ENCODE measurements at regions not wholly inside any gene's neighbourhood (a gene's known extent, or its start where the extent isn't known, plus 50 kb on each side); places are given as distances from the start of the nearest gene placed in this dataset.

GRCh38 chr17:55988861-55989260 is 164.4 kb upstream of the ANKFN1 start:
- TF ChIP-seq POLR2AphosphoS5 (IDR thresholded peaks at IDR 0.05) (no peak), CTCF (IDR thresholded peaks at IDR 0.05) (no peak), POLR2A (IDR thresholded peaks at IDR 0.05) (no peak)
